ENCODE measurements at regions not wholly inside any gene's neighbourhood (a gene's known extent, or its start where the extent isn't known, plus 50 kb on each side); places are given as distances from the start of the nearest gene placed in this dataset.

DNA sequence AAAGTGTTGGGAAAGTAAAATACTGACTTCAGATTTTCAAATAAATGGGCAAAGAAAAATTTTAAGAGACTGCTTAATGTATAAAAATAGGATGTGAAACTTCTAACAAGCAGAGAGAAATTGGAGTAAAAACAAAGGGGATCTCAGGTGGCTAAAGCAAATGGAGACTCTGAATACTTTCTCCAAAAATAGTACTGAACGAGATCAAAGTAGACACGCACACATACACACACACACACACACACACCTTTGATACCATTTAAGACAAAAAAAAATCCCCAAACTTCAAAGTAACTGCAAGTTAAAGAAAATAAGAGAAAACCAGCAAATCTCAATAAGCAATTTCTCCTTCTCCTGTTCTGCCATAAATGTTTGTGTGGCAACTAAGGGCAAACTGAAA lies 307.3 kb downstream of the CRPPA start:
- Histone ChIP-seq H3K79me2 (ENCODE audit: insufficient read depth, low read length) (no peaks in the 10 kb centered on the region), H2AFZ (ENCODE audit: low read depth, low read length) (no peak overlapping the region), H3K27ac (ENCODE audit: low read length) (no peak overlapping the region), H3K4me1 (ENCODE audit: insufficient read depth, low read length) (no peaks in the 10 kb centered on the region), H3K4me2 (ENCODE audit: insufficient read depth, low read length) (no peak overlapping the region), H3K27me3 (ENCODE audit: insufficient read depth, low read length, poor library complexity) (no peaks in the 10 kb centered on the region), H3K4me3 (ENCODE audit: low read depth in 1 of 2, low read length in 2 of 2) (no peak overlapping the region), H3K9ac (ENCODE audit: low read depth, low read length) (no peak overlapping the region), H4K20me1 (ENCODE audit: insufficient read depth, low read length) (no peaks in the 10 kb centered on the region), H3K9me3 (ENCODE audit: insufficient read depth, low read length, severe bottlenecking) (no peaks in the 10 kb centered on the region), H3K36me3 (ENCODE audit: insufficient read depth, low read length) (no peaks in the 10 kb centered on the region)
- TF ChIP-seq EZH2 (IDR thresholded peaks at IDR 0.05; ENCODE audit: borderline replicate concordance, low read depth, low read length, severe bottlenecking) = no peak
- TF ChIP-seq, protein P1, sequence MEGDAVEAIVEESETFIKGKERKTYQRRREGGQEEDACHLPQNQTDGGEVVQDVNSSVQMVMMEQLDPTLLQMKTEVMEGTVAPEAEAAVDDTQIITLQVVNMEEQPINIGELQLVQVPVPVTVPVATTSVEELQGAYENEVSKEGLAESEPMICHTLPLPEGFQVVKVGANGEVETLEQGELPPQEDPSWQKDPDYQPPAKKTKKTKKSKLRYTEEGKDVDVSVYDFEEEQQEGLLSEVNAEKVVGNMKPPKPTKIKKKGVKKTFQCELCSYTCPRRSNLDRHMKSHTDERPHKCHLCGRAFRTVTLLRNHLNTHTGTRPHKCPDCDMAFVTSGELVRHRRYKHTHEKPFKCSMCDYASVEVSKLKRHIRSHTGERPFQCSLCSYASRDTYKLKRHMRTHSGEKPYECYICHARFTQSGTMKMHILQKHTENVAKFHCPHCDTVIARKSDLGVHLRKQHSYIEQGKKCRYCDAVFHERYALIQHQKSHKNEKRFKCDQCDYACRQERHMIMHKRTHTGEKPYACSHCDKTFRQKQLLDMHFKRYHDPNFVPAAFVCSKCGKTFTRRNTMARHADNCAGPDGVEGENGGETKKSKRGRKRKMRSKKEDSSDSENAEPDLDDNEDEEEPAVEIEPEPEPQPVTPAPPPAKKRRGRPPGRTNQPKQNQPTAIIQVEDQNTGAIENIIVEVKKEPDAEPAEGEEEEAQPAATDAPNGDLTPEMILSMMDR (IDR thresholded peaks at IDR 0.05; ENCODE audit: borderline replicate concordance, extremely low read depth, low read length, poor library complexity, severe bottlenecking) = no peak
- ATAC-seq (ENCODE audit: insufficient read depth, low read depth) = no peak
- no peak for DNase-seq

DNA sequence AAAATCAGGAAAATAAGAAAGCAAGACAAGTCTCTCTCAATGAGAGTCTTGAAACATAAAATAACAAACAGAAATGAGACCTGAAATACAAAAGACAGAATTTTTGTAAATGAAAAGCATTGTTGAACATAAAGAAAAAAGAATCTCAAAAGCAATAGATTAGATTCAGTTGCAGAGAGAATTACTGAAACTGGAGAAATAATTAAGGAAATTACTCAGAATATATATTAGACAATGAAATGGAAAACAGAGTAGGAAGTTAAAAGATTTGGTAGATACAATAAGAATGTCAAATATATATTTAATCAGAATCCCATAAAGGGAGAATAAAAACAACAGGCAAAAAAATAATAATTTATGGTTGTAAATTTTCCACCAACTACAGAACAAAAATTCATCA lies 308.3 kb downstream of the CRPPA start:
- no peak for ATAC-seq (ENCODE audit: insufficient read depth, low read depth)
- DNase-seq = no peak
- no peaks in the 10 kb centered on the region for H3K27me3 ChIP-seq (ENCODE audit: insufficient read depth, low read length, poor library complexity)
- no peak for TF ChIP-seq EZH2 (IDR thresholded peaks at IDR 0.05; ENCODE audit: borderline replicate concordance, low read depth, low read length, severe bottlenecking)
- TF ChIP-seq, protein P1 (IDR thresholded peaks at IDR 0.05; ENCODE audit: borderline replicate concordance, extremely low read depth, low read length, poor library complexity, severe bottlenecking) = no peak
- no peaks in the 10 kb centered on the region for H4K20me1 ChIP-seq (ENCODE audit: insufficient read depth, low read length)
- H3K4me1 ChIP-seq (ENCODE audit: insufficient read depth, low read length) = no peaks in the 10 kb centered on the region
- H2AFZ ChIP-seq (ENCODE audit: low read depth, low read length) = no peak overlapping the region
- no peak overlapping the region for H3K4me2 ChIP-seq (ENCODE audit: insufficient read depth, low read length)
- no peak overlapping the region for H3K27ac ChIP-seq (ENCODE audit: low read length)
- no peaks in the 10 kb centered on the region for H3K79me2 ChIP-seq (ENCODE audit: insufficient read depth, low read length)
- H3K9me3 ChIP-seq (ENCODE audit: insufficient read depth, low read length, severe bottlenecking) = no peaks in the 10 kb centered on the region
- no peak overlapping the region for H3K9ac ChIP-seq (ENCODE audit: low read depth, low read length)
- H3K4me3 ChIP-seq (ENCODE audit: low read depth in 1 of 2, low read length in 2 of 2) = no peak overlapping the region
- H3K36me3 ChIP-seq (ENCODE audit: insufficient read depth, low read length) = no peaks in the 10 kb centered on the region

DNA sequence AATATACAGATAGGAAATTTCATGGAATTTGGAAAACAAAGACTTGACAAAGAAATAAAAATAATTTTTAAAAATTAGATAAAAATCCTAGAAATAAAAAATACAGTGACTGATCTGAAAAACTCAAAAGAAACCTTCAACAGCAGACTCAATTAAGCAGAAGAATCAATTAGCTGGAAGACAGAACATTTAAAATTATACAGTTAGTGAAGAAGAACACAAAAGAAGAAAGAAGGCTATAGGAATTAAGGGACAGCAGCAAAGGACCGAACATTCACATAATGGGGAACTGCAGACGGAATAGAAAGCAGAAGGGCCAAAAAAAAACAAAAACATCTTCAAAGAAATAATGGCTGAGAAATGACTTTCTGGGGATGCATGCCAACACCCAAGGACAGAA lies 314.5 kb downstream of the CRPPA start:
- no peaks in the 10 kb centered on the region for H4K20me1 ChIP-seq (ENCODE audit: insufficient read depth, low read length)
- no peaks in the 10 kb centered on the region for H3K4me1 ChIP-seq (ENCODE audit: insufficient read depth, low read length)
- no peak overlapping the region for H3K9ac ChIP-seq (ENCODE audit: low read depth, low read length)
- no peak for TF ChIP-seq EZH2 (IDR thresholded peaks at IDR 0.05; ENCODE audit: borderline replicate concordance, low read depth, low read length, severe bottlenecking)
- TF ChIP-seq, protein P1 (IDR thresholded peaks at IDR 0.05; ENCODE audit: borderline replicate concordance, extremely low read depth, low read length, poor library complexity, severe bottlenecking) = no peak
- no peak overlapping the region for H3K4me2 ChIP-seq (ENCODE audit: insufficient read depth, low read length)
- H3K79me2 ChIP-seq (ENCODE audit: insufficient read depth, low read length) = no peaks in the 10 kb centered on the region
- no peak overlapping the region for H3K27ac ChIP-seq (ENCODE audit: low read length)
- H2AFZ ChIP-seq (ENCODE audit: low read depth, low read length) = no peak overlapping the region
- no peak for ATAC-seq (ENCODE audit: insufficient read depth, low read depth)
- no peak for DNase-seq
- H3K36me3 ChIP-seq (ENCODE audit: insufficient read depth, low read length) = no peaks in the 10 kb centered on the region
- no peaks in the 10 kb centered on the region for H3K27me3 ChIP-seq (ENCODE audit: insufficient read depth, low read length, poor library complexity)
- peaks cover 7% of the 10 kb centered on the region for H3K9me3 ChIP-seq (ENCODE audit: insufficient read depth, low read length, severe bottlenecking)
- no peak overlapping the region for H3K4me3 ChIP-seq (ENCODE audit: low read depth in 1 of 2, low read length in 2 of 2)

DNA sequence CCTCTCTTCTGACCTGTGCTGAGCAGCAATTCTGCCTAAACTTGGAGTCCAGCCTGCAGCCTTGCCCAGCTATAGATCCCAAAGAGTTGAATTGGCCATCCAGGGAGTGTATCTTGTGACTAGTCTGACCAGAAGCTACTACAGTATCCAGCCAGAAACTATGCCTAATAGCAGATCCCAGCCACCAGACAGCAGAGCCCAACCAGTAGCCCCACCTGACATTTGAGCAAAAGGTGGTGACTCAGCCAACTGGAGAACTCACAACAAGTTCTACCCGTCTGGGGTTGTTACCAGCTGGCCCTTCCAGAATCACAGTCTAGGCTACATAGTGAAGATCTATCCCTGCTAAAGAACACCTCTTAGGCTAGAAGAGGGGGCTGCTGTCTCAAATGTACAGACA lies 315.0 kb downstream of the CRPPA start:
- Histone ChIP-seq H3K36me3 (ENCODE audit: insufficient read depth, low read length) (no peaks in the 10 kb centered on the region), H3K79me2 (ENCODE audit: insufficient read depth, low read length) (no peaks in the 10 kb centered on the region), H4K20me1 (ENCODE audit: insufficient read depth, low read length) (no peaks in the 10 kb centered on the region), H3K27ac (ENCODE audit: low read length) (no peak overlapping the region), H3K4me2 (ENCODE audit: insufficient read depth, low read length) (no peak overlapping the region), H3K4me3 (ENCODE audit: low read depth in 1 of 2, low read length in 2 of 2) (no peak overlapping the region), H3K9me3 (ENCODE audit: insufficient read depth, low read length, severe bottlenecking) (peaks cover 7% of the 10 kb centered on the region), H3K27me3 (ENCODE audit: insufficient read depth, low read length, poor library complexity) (no peaks in the 10 kb centered on the region), H3K9ac (ENCODE audit: low read depth, low read length) (no peak overlapping the region), H2AFZ (ENCODE audit: low read depth, low read length) (no peak overlapping the region), H3K4me1 (ENCODE audit: insufficient read depth, low read length) (no peaks in the 10 kb centered on the region)
- no peak for TF ChIP-seq EZH2 (IDR thresholded peaks at IDR 0.05; ENCODE audit: borderline replicate concordance, low read depth, low read length, severe bottlenecking)
- TF ChIP-seq, protein P1 (IDR thresholded peaks at IDR 0.05; ENCODE audit: borderline replicate concordance, extremely low read depth, low read length, poor library complexity, severe bottlenecking) = no peak
- DNase-seq = no peak
- no peak for ATAC-seq (ENCODE audit: insufficient read depth, low read depth)
